ENCODE measurements at regions not wholly inside any gene's neighbourhood (a gene's known extent, or its start where the extent isn't known, plus 50 kb on each side); places are given as distances from the start of the nearest gene placed in this dataset.

- no peak for TF ChIP-seq CTCF (IDR thresholded peaks at IDR 0.05)
- intact Hi-C loops (cut with DNase I) = no loop called here
- Histone ChIP-seq H3K36me3 (no peaks in the 10 kb centered on the region), H3K27me3 (no peaks in the 10 kb centered on the region), H3K27ac (no peak overlapping the region), H3K4me1 (no peaks in the 10 kb centered on the region), H3K4me3 (no peak overlapping the region), H3K9me3 (no peaks in the 10 kb centered on the region)
- DNase-seq (ENCODE audit: low spot score in 2 of 2) = no peak
Measured at GRCh38 chr7:86012971-86013370, 630.7 kb upstream of the GRM3 start.

GRCh38 chr7:86008898-86009297 lies 634.8 kb upstream of the GRM3 start:
- no peaks in the 10 kb centered on the region for H3K4me1 ChIP-seq
- no peaks in the 10 kb centered on the region for H3K36me3 ChIP-seq
- H3K27ac ChIP-seq = no peak overlapping the region
- no peaks in the 10 kb centered on the region for H3K27me3 ChIP-seq
- no peak for TF ChIP-seq CTCF (IDR thresholded peaks at IDR 0.05)
- intact Hi-C loops (cut with DNase I) = no loop called here
- no peak for DNase-seq (ENCODE audit: low spot score in 2 of 2)
- no peaks in the 10 kb centered on the region for H3K9me3 ChIP-seq
- H3K4me3 ChIP-seq = no peak overlapping the region

- H3K27me3 ChIP-seq = no peaks in the 10 kb centered on the region
- no peak for DNase-seq (ENCODE audit: low spot score in 2 of 2)
- H3K9me3 ChIP-seq = peaks cover 0 to 6% of the 10 kb centered on the region in 2 donors
- no peaks in the 10 kb centered on the region for H3K36me3 ChIP-seq
- H3K27ac ChIP-seq = no peak overlapping the region
- intact Hi-C loops (cut with DNase I) = no loop called here
- TF ChIP-seq CTCF (IDR thresholded peaks at IDR 0.05) = no peak
- no peak overlapping the region for H3K4me3 ChIP-seq
- H3K4me1 ChIP-seq = no peaks in the 10 kb centered on the region
Measured at GRCh38 chr7:86006909-86007308, 636.8 kb upstream of the GRM3 start.

- Histone ChIP-seq H3K36me3 (no peaks in the 10 kb centered on the region), H3K4me3 (no peak overlapping the region), H3K9me3 (peaks cover 0 to 8% of the 10 kb centered on the region in 2 donors), H3K4me1 (no peaks in the 10 kb centered on the region), H3K27me3 (no peaks in the 10 kb centered on the region), H3K27ac (no peak overlapping the region)
- intact Hi-C loops (cut with DNase I) = no loop called here
- DNase-seq (ENCODE audit: low spot score in 2 of 2) = no peak
- no peak for TF ChIP-seq CTCF (IDR thresholded peaks at IDR 0.05)
Measured at GRCh38 chr7:86002858-86003257, 640.9 kb upstream of the GRM3 start.

- Histone ChIP-seq H3K27ac (no peak overlapping the region), H3K4me3 (no peak overlapping the region), H3K27me3 (no peaks in the 10 kb centered on the region), H3K9me3 (peaks cover 0 to 8% of the 10 kb centered on the region in 2 donors), H3K36me3 (no peaks in the 10 kb centered on the region), H3K4me1 (no peaks in the 10 kb centered on the region)
- no peak for TF ChIP-seq CTCF (IDR thresholded peaks at IDR 0.05)
- no peak for DNase-seq (ENCODE audit: low spot score in 2 of 2)
- intact Hi-C loops (cut with DNase I) = no loop called here
Measured at GRCh38 chr7:85997515-85997914, 646.2 kb upstream of the GRM3 start.

- Histone ChIP-seq H3K27me3 (no peaks in the 10 kb centered on the region), H3K4me3 (no peak overlapping the region), H3K4me1 (no peaks in the 10 kb centered on the region), H3K36me3 (no peaks in the 10 kb centered on the region), H3K27ac (no peak overlapping the region), H3K9me3 (no peaks in the 10 kb centered on the region)
- DNase-seq (ENCODE audit: low spot score in 2 of 2) = no peak
- no peak for TF ChIP-seq CTCF (IDR thresholded peaks at IDR 0.05)
- intact Hi-C loops (cut with DNase I) = no loop called here
Measured at GRCh38 chr7:85995101-85995500, 648.6 kb upstream of the GRM3 start.

Data from ascending aorta (tissue), 2 donors.